SK-N-SH (cell line): ENCODE measurements at regions not wholly inside any gene's neighbourhood (a gene's known extent, or its start where the extent isn't known, plus 50 kb on each side); places are given as distances from the start of the nearest gene placed in this dataset.

Source experiments
- CTCF ChIP-seq: fragments of 200-600 bp; sonication (generic); IDR thresholded peaks from 2 replicates; pipeline ENCODE4 v1.6.1; 2017; ENCODE audit warnings: antibody characterized with exemption, mild to moderate bottlenecking, moderate library complexity
- IRF3 ChIP-seq: fragments of 150-350 bp; IDR thresholded peaks from 2 replicates; pipeline ENCODE4 v1.6.1; 2016; ENCODE audit warnings: mild to moderate bottlenecking, low read depth, low read length
- RCOR1 ChIP-seq: fragments of 150-350 bp; IDR thresholded peaks from 2 replicates; pipeline ENCODE4 v1.6.1; 2017; ENCODE audit warnings: antibody characterized with exemption, low read length
- REST ChIP-seq: IDR thresholded peaks from 2 replicates; pipeline ENCODE4 v1.6.1; 2012; ENCODE audit warnings: mild to moderate bottlenecking, low read depth, low read length, moderate library complexity
- RFX5 ChIP-seq: IDR thresholded peaks from 2 replicates; pipeline ENCODE4 v1.6.1; 2012; ENCODE audit warnings: mild to moderate bottlenecking, improper control_type of control experiment, low read length

GRCh38 chr12:113680868-113681267 lies 209.2 kb upstream of the LHX5 start:
- TF ChIP-seq REST: no peak
- no peak for TF ChIP-seq CTCF
- no peak for TF ChIP-seq IRF3
- no peak for TF ChIP-seq RCOR1
- no peak for TF ChIP-seq RFX5
